Lower leg skin (tissue), 4 donors: ENCODE measurements at regions not wholly inside any gene's neighbourhood (a gene's known extent, or its start where the extent isn't known, plus 50 kb on each side); places are given as distances from the start of the nearest gene placed in this dataset.

Experiments
- DNase-seq, 2 donors: peaks; one replicate each; pipeline ENCODE4 v3.0.0-alpha.2; 2019; ENCODE audit warnings: low spot score in 2 of 2
- H3K4me3 ChIP-seq: fragments of 200-600 bp; sonication (generic); 2 replicates; pipeline ENCODE4 v1.5.1; 2017; ENCODE audit warnings: mild to moderate bottlenecking, low read depth; ENCODE audit not compliant: poor library complexity, severe bottlenecking
- CTCF ChIP-seq, 3 donors: fragments of 450-650 bp; IDR thresholded peaks; one replicate each; pipeline ENCODE4 v1.5.1; 2016; ENCODE audit warnings: antibody characterized with exemption in 3 of 3, mild to moderate bottlenecking in 3 of 3, moderate library complexity in 2 of 3
- POLR2A ChIP-seq, 2 donors: fragments of 450-650 bp; IDR thresholded peaks; one replicate each; pipeline ENCODE4 v1.6.1; 2016 to 2017; ENCODE audit warnings: antibody characterized with exemption in 2 of 2, mild to moderate bottlenecking in 1 of 2, moderate library complexity in 1 of 2
- WGBS, 2 donors: methylation state at CpG; one replicate each; pipeline ENCODE4 v1.1.5; 2018; 5-methylcytosine and 5-hydroxymethylcytosine counted together
- intact Hi-C: fragments of 100-400 bp; cut with DNase I; formaldehyde crosslinking; loops from one replicate; pipeline ENCODE4 v1.15.0; 2023; ENCODE audit warnings: low total_unique reads

GRCh38 chr4:18954538-18954937 is 933.0 kb upstream of the LCORL start:
- DNase-seq: no peak
- intact Hi-C loops: no loop called here
- H3K4me3 ChIP-seq: no peak overlapping the region
- WGBS, 2 donors: 25 to 32% methylated on average over 2 of the region's 2 CpGs
- no peak for TF ChIP-seq POLR2A (IDR thresholded peaks at IDR 0.05)
- TF ChIP-seq CTCF (IDR thresholded peaks at IDR 0.05): no peak

GRCh38 chr4:18953613-18954012 is 932.1 kb upstream of the LCORL start:
- no peak overlapping the region for H3K4me3 ChIP-seq
- DNase-seq: no peak
- intact Hi-C loops: no loop called here
- TF ChIP-seq CTCF (IDR thresholded peaks at IDR 0.05) (no peak), POLR2A (IDR thresholded peaks at IDR 0.05) (no peak)

GRCh38 chr4:18945464-18945863 is 923.9 kb upstream of the LCORL start:
- intact Hi-C loops: no loop called here
- no peak for DNase-seq
- 79 to 94% methylated on average over 2 of the region's 2 CpGs for WGBS, 2 donors
- TF ChIP-seq POLR2A (IDR thresholded peaks at IDR 0.05) (no peak), CTCF (IDR thresholded peaks at IDR 0.05) (no peak)
- no peak overlapping the region for H3K4me3 ChIP-seq

GRCh38 chr4:18942874-18943273 is 921.3 kb upstream of the LCORL start:
- no peak for DNase-seq
- TF ChIP-seq POLR2A (IDR thresholded peaks at IDR 0.05) (no peak), CTCF (IDR thresholded peaks at IDR 0.05) (no peak)
- no peak overlapping the region for H3K4me3 ChIP-seq
- intact Hi-C loops: no loop called here

- DNase-seq: no peak
- intact Hi-C loops: no loop called here
- TF ChIP-seq POLR2A (IDR thresholded peaks at IDR 0.05) (no peak), CTCF (IDR thresholded peaks at IDR 0.05) (no peak)
- H3K4me3 ChIP-seq: no peak overlapping the region
- WGBS, 2 donors: 49 to 65% methylated on average over 3 of the region's 3 CpGs
Measured at GRCh38 chr4:18938343-18939099, 917.0 kb upstream of the LCORL start.

- TF ChIP-seq POLR2A (IDR thresholded peaks at IDR 0.05): no peak
- TF ChIP-seq CTCF (IDR thresholded peaks at IDR 0.05): no peak
- H3K4me3 ChIP-seq: no peak overlapping the region
- 74 to 81% methylated on average over 4 of the region's 4 CpGs for WGBS, 2 donors
- intact Hi-C loops: no loop called here
- no peak for DNase-seq
Measured at GRCh38 chr4:18937746-18938145, 916.2 kb upstream of the LCORL start.
